PC-9 (cell line): ENCODE measurements at regions not wholly inside any gene's neighbourhood (a gene's known extent, or its start where the extent isn't known, plus 50 kb on each side); places are given as distances from the start of the nearest gene placed in this dataset.

ENCODE experiments used
- BruUV-seq: library from RNA; stranded (reverse); fragments of 400-500 nt; replicated peaks from 2 replicates; lab custom pipeline; 2021; lab: Mats Ljungman, UMichigan
- CTCF ChIA-PET: fragments of 300-600 bp; sonication (Branson Sonifier 250); formaldehyde crosslinking; loops from one replicate; lab custom pipeline; 2022; ENCODE audit warnings: antibody characterized with exemption; lab: Charles Lee
- POLR2A ChIA-PET: fragments of 300-600 bp; sonication (Branson Sonifier 250); formaldehyde crosslinking; loops from one replicate; lab custom pipeline; 2022; ENCODE audit warnings: antibody characterized with exemption; ENCODE audit not compliant: unreplicated experiment; lab: Charles Lee
- DNase-seq, 2 experiments: peaks; one replicate each; pipeline versions ENCODE4 v3.0.0 to v3.0.0-alpha.2; 2015 to 2022; ENCODE audit warnings: mixed read lengths in 1 of 2
- H2AFZ ChIP-seq: fragments of 200-600 bp; sonication (generic); 2 replicates; pipeline ENCODE4 v1.8.1; 2017; ENCODE audit warnings: antibody characterized with exemption
- H3F3A ChIP-seq: fragments of 200-600 bp; sonication (generic); 2 replicates; pipeline ENCODE4 v1.8.1; 2017; ENCODE audit warnings: antibody characterized with exemption, mild to moderate bottlenecking, low read depth; ENCODE audit not compliant: insufficient read depth
- H3K27ac ChIP-seq: fragments of 200-600 bp; sonication (generic); 2 replicates; pipeline ENCODE4 v1.6.1; 2016; ENCODE audit warnings: mixed run types
- H3K27me3 ChIP-seq: fragments of 200-600 bp; sonication (generic); 2 replicates; pipeline ENCODE4 v1.6.1; 2016; ENCODE audit warnings: low read depth, mixed run types; ENCODE audit not compliant: insufficient read depth
- H3K36me3 ChIP-seq: fragments of 200-600 bp; sonication (generic); 2 replicates; pipeline ENCODE4 v1.6.1; 2016; ENCODE audit warnings: low read depth, mixed run types
- H3K4me1 ChIP-seq: fragments of 200-600 bp; sonication (generic); replicated peaks from 2 replicates; pipeline ENCODE4 v1.6.1; 2016; ENCODE audit warnings: mixed run types; ENCODE audit not compliant: insufficient read depth
- H3K4me2 ChIP-seq: fragments of 200-600 bp; sonication (generic); 2 replicates; pipeline ENCODE4 v1.6.1; 2017; ENCODE audit warnings: mixed run types
- H3K4me3 ChIP-seq: fragments of 200-600 bp; sonication (generic); 2 replicates; pipeline ENCODE4 v1.6.1; 2016; ENCODE audit warnings: mixed run types
- H3K79me2 ChIP-seq: fragments of 200-600 bp; sonication (generic); 2 replicates; pipeline ENCODE4 v1.6.1; 2017; ENCODE audit warnings: low read depth, mixed run types
- H3K9me2 ChIP-seq: fragments of 200-600 bp; sonication (generic); 2 replicates; pipeline ENCODE4 v1.8.1; 2017; ENCODE audit warnings: mild to moderate bottlenecking; ENCODE audit not compliant: insufficient read depth
- H3K9me3 ChIP-seq: fragments of 200-600 bp; sonication (generic); 2 replicates; pipeline ENCODE4 v1.8.1; 2016; ENCODE audit warnings: low read depth; ENCODE audit not compliant: insufficient read depth
- H4K20me1 ChIP-seq: fragments of 200-600 bp; sonication (generic); 2 replicates; pipeline ENCODE4 v1.8.1; 2017; ENCODE audit not compliant: insufficient read depth
- CTCF ChIP-seq: fragments of 200-600 bp; sonication (generic); conservative IDR thresholded peaks from 2 replicates; pipeline ENCODE4 v1.6.1; 2017; ENCODE audit warnings: mixed run types, antibody characterized with exemption, mild to moderate bottlenecking, moderate library complexity
- EZH2 ChIP-seq: fragments of 200-600 bp; sonication (generic); IDR thresholded peaks from 2 replicates; pipeline ENCODE4 v1.8.0; 2017; ENCODE audit warnings: antibody characterized with exemption, low read depth
- intact Hi-C: fragments of 100-400 bp; cut with micrococcal nuclease; formaldehyde crosslinking; loops from one replicate; pipeline ENCODE4 v1.10.0; 2022; ENCODE audit not compliant: unreplicated experiment

- POLR2A ChIA-PET = no interaction called here
- H3K4me2 ChIP-seq = no peak overlapping the region
- no peaks in the 10 kb centered on the region for H3K36me3 ChIP-seq
- H3F3A ChIP-seq = no peaks in the 10 kb centered on the region
- TF ChIP-seq CTCF = no peak
- TF ChIP-seq EZH2 = no peak
- no peaks in the 10 kb centered on the region for H3K9me3 ChIP-seq
- H2AFZ ChIP-seq = no peak overlapping the region
- no peaks in the 10 kb centered on the region for H4K20me1 ChIP-seq
- H3K79me2 ChIP-seq = no peaks in the 10 kb centered on the region
- peaks cover 69% of the 10 kb centered on the region for H3K27me3 ChIP-seq
- no TSS peak for BruUV-seq
- no peaks in the 10 kb centered on the region for H3K9me2 ChIP-seq
- intact Hi-C loops = no loop called here
- H3K27ac ChIP-seq = no peak overlapping the region
- H3K4me1 ChIP-seq = no peaks in the 10 kb centered on the region
- CTCF ChIA-PET = no interaction called here
- DNase-seq = no peak
- no peak overlapping the region for H3K4me3 ChIP-seq
Observed at GRCh38 chr1:223474804-223475203, 81.6 kb downstream of the CCDC185 start.

DNA sequence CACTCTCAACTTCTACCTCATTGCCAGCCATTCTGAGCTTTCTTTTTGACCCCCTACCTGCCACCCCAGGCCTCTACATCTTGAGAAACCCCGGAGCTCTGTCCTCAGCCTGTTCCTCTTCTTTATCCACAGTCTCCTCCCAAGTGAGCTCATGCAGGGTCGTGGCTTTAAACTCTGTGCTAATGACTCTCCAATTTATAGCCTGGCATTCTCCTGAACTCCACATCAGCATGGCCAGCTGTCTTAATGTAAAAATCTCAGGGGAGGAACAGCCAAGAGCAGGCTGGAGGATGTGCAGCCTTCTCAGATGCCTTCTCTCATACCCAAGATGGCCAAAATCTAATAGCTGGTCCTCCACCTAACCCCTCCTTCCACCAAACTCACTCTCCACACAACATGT, 84.2 kb downstream of the CCDC185 start:
- Histone ChIP-seq H3K27ac (no peak overlapping the region), H3K79me2 (no peaks in the 10 kb centered on the region), H3K4me3 (no peak overlapping the region), H3K9me2 (no peaks in the 10 kb centered on the region), H3K36me3 (no peaks in the 10 kb centered on the region), H3K4me1 (no peaks in the 10 kb centered on the region), H2AFZ (no peak overlapping the region), H3F3A (no peaks in the 10 kb centered on the region), H3K9me3 (0 out of 2 replicates have a peak, but pooled peaks cover 4% of the 10 kb centered on the region), H4K20me1 (no peaks in the 10 kb centered on the region), H3K4me2 (no peak overlapping the region), H3K27me3 (peaks cover 72% of the 10 kb centered on the region)
- ChIA-PET CTCF (interaction anchor here (0.7 kb wide), 1 partner anchor 353 kb away, joined by 3 read pairs; no protein-coding TSS in a partner anchor), POLR2A (interaction anchor here (0.6 kb wide), 1 partner anchor 62 kb away, joined by 3 read pairs; no protein-coding TSS in a partner anchor)
- TF ChIP-seq CTCF (no peak), EZH2 (no peak)
- intact Hi-C loops = no loop called here
- no TSS peak for BruUV-seq
- DNase-seq = no peak

DNA sequence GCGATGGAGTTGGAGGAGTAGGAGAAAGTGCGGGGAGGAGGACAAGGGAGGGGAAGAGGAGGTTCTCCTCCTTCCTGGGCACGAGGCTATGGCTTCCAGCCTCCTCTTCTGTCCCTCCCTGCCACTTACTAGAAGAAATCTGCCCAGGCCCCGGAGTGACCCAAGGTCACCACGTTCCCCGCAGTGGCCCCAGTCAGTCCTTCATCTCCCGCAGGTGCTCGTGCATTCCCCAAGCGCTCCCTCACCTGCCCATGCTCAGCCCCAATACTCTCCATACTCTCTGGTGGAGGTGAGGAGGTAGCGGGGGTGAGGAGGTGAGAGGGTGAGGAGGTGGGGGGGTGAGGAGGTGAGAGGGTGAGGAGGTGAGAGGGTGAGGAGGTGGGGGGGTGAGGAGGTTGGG, 85.4 kb downstream of the CCDC185 start:
- ChIA-PET POLR2A (no interaction called here), CTCF (no interaction called here)
- no TSS peak for BruUV-seq

More for the DNA sequence above, 85.4 kb downstream of the CCDC185 start:
- no peak overlapping the region for H3K4me2 ChIP-seq
- peaks cover 66% of the 10 kb centered on the region for H3K27me3 ChIP-seq
- intact Hi-C loops = no loop called here
- TF ChIP-seq EZH2 = no peak
- no peak for TF ChIP-seq CTCF
- H4K20me1 ChIP-seq = no peaks in the 10 kb centered on the region
- no peaks in the 10 kb centered on the region for H3K36me3 ChIP-seq
- no peaks in the 10 kb centered on the region for H3K79me2 ChIP-seq
- H3K4me3 ChIP-seq = no peak overlapping the region
- H3F3A ChIP-seq = no peaks in the 10 kb centered on the region
- no peaks in the 10 kb centered on the region for H3K9me2 ChIP-seq
- H2AFZ ChIP-seq = no peak overlapping the region
- H3K9me3 ChIP-seq = 0 out of 2 replicates have a peak, but pooled peaks cover 4% of the 10 kb centered on the region
- DNase-seq = no peak
- H3K27ac ChIP-seq = no peak overlapping the region
- H3K4me1 ChIP-seq = no peaks in the 10 kb centered on the region
